ENCODE measurements at regions not wholly inside any gene's neighbourhood (a gene's known extent, or its start where the extent isn't known, plus 50 kb on each side); places are given as distances from the start of the nearest gene placed in this dataset.
A peak's percentile ranks its signal among the peaks of the same experiment; 100 is the strongest.
"Not testable (repeated sequence)": the region's sequence is repeated elsewhere in the genome, so short reads cannot be mapped to it uniquely, and the experiment has no call there.

GRCh38 chr10:34058845-34059614, 724.6 kb upstream of the NRP1 start:
- no peak for DNase-seq (ENCODE audit: low spot score)

DNA sequence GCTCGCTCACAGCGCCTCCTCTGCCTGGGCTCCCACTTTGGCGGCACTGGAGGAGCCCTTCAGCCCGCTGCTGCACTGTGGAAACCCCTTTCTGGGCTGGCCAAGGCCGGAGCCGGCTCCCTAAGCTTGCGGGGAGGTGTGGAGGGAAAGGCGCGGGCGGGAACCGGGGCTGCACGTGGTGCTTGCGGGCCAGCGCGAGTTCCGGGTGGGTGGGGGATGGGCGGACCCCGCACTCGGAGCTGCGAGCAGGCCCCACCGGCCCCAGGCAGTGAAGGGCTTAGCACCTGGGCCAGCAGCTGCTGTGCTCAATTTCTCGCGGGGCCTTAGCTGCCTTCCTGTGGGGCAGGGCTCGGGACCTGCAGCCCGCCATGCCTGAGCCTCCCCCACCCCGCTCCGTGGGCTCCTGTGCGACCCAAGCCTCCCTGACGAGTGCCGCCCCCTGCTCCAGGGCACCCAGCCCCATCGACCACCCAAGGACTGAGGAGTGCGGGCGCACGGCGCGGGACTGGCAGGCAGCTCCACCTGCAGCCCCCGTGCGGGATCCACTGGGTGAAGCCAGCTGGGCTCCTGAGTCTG, 721.0 kb upstream of the NRP1 start:
- not testable (repeated sequence) for DNase-seq (ENCODE audit: low spot score)

DNA sequence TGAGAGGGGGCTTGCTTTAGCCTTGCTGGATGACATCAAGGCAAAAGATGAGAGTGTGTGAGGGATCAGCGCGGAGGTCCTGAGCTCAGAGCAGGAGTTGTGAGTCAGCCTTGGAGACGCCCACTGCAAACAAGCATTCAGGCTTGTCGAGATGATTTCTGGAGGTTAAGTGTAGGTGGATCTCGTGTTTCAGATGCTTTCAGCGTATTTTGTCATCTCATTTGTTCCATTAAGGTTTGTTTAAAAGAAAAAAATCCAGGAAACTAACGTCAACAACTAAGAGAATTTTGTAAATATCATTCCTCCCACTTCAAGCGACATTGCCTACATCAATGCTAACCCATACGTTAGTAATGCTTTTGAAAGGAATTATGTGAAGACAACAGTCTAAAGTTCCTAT, 715.4 kb upstream of the NRP1 start:
- no peak for DNase-seq (ENCODE audit: low spot score)

DNA sequence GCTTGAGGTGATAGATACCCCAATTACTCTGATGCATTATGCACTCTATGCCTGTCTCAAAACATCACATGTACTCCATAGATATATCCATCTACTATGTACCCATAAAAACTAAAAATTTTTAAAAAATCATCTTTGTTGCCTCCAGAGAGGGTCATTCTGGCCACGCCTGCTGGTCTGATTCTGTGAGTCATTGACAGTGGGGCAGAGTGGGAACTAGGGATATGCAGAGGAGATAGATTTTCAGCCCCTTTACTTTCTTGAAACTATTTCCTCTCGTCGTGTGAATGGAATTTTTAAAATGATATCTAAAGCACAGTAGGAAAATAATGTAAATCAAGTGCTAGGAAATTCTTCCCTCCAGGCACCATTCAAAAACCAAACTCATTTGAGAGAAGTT, 715.0 kb upstream of the NRP1 start:
- no peak for DNase-seq (ENCODE audit: low spot score)

DNA sequence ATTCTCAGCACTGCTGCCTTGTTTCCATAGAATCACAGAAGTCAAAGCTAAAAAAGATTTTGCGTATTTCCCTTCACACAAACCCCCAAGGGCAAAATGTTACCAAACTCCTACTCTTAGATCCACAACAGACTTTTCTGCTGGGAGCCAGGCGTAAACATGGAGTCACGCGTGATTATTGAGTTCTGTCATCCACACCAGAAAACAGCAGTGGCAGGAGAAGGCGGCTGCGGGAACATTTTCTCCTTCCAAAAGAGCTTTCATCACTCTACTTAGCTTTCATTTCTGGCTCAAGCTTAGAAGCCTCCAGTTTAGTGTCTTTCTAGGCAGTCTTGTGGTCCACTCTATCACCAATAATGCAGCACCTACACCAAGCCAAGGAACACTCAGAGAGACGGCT, 712.9 kb upstream of the NRP1 start:
- DNase-seq (ENCODE audit: low spot score): no peak

GRCh38 chr10:34046506-34047034, 712.1 kb upstream of the NRP1 start:
- no peak for DNase-seq (ENCODE audit: low spot score)

DNA sequence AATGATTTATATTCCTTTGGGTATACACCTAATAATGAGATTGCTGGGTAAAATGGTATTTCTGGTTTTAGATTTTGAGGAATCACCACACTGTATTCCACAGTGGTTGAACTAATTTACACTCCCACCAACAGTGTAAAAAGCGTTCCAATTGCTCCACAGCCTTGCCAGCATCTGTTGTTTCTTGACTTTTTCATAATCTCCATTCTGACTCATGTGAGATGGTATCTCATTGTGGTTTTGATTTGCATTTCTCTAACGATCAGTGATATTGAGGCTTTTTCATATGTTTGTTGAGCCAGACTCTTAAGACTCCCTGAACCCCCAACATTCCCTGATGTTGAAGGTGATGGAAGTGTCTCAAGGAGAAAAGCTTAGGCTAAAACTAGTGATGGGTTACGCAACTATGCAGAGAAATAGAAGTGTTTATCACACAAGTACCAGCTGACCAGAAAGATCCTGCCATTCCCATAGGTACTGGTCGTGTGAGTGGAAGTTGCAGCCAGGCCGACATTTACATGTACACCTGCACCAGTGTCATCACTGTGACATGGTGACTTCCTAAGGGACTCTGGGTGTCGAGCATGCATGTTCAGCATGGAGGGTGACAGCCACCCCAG, 711.2 kb upstream of the NRP1 start:
- no peak for DNase-seq (ENCODE audit: low spot score)

DNA sequence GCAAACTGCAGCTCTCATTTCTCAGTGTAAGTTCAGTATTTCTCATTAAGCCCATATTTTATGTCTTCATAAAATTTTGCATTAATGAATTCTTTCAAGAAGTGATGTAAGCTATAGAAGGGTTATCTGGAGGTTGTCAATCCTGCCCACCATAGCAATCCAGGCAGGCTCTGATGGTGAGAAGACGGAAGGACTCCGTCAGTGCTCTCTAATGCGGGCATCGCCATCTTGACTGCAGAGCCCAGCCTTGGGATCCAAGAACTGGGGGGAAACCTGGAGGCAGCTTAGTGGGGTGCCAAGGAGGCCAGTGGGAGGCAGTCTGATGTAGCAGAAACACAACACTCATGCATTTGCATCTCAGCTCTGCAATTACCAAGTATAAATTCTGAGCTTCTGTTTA, 707.4 kb upstream of the NRP1 start:
- DNase-seq (ENCODE audit: low spot score): no peak

DNA sequence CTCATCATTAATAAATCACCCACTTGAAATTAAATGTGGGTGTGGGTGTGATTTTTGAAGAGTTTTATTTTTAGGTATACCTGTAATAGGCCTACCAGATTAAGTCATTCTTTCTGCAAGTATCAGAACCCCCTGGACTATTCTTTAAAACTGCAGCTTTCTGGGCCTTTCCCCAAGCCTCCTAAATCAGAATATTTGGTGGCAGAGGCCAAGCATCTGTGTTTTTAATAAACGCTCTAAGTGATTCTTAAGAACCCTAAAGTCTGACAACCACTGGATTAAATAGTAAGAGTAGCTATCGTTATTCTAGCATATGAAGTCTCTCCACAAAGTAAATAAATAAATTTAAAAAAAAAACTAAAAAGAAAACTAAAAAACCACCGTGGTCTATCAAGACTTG, 703.0 kb upstream of the NRP1 start:
- no peak for DNase-seq (ENCODE audit: low spot score)

GRCh38 chr10:34035241-34035790, 700.8 kb upstream of the NRP1 start:
- DNase-seq (ENCODE audit: low spot score): not testable (repeated sequence)

DNA sequence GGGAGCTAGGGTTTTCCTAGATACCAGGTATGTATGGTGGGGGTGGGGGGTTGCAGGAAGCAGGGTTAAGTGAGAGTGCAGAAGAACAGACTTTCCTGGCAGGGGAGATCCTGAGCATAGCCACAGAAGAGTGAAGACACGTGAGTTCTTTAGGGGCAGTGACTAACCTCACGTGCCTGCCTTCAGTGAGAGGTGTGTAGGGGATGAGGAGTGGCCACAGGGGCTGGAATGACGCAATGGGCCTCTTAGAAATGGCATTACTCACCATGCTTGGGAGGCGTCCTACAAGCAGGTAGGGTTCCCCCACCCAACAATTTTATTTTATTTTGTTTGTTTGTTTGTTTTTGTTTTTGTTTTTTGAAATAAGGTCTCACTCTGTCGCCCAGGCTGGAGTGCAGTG, 698.6 kb upstream of the NRP1 start:
- no peak for DNase-seq (ENCODE audit: low spot score)

DNA sequence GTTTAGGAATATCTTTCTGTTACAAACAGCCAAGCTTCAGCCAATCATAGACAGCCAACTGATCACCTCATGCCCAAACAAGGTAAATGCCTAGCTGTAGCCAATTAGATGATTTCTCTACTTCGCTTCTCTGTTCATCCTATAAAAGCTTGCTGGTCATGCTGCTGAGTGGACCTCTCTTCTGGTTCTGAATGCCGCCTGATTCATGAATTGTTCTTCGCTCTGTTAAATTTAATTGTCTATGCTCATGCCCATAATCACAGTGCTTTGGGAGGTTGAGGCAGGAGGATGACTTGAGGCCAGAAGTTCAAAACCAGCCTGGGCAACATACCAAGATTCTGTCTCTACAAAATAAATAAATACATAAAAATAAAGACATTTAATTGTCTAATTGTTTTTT, 698.1 kb upstream of the NRP1 start:
- DNase-seq (ENCODE audit: low spot score): no peak

DNA sequence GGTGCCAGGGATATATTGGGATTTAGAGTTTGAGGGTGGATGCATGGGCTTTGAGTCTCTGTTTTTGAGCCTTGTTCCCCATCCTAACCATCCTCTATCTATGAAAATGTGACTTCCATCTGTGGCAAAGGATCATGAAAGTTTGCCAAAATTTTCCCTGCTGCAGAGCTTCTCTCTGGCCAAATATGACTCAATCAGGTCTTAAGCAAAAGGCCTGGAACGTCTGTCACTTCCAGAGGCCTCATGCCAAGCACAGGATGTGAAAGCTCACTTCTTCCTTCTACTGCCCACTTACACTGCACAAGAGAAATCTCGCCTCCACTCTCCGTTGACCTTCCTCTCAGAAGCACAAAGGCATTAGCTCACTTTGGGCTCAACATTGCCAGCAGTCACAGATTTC, 696.9 kb upstream of the NRP1 start:
- DNase-seq (ENCODE audit: low spot score): peak; percentile 83

DNA sequence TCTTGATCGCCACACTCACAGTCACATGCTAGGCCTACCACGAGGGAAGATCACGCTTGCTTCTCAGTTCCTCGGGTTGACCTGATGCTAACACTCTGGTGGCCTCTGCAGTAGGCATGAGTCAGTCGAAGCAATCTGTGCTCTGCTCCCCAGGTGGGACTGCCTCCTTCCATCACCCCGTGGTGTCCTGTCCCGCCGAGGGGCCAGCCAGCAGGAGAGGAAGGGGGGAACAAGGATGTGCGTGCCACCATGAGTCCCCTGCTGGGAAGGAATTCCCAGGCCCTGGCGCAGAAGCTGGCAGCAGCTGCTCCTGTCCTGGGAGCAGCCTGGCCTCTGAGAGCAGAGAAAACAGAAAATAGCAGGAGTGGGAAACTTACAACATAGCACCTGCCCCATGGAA, 695.0 kb upstream of the NRP1 start:
- DNase-seq (ENCODE audit: low spot score): no peak

DNA sequence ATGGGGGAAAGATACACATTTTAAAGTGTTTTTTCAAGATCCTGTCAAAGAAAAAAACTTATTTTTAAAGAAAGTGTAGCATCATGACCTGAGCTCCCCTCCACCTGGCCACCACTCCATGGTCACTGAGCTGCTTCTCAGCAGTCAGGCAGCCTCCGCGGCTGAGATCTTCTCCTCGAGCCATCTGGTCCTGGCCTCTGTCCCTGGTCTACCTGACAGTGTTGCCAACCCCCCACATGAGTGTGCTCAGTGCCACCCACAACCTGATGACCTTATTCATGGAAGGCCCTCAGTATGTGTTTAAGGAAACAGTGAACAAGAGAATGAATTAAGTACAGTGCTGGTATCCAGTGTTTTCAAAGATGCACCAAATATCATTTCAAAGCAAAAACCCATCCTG, 694.5 kb upstream of the NRP1 start:
- DNase-seq (ENCODE audit: low spot score): no peak

DNA sequence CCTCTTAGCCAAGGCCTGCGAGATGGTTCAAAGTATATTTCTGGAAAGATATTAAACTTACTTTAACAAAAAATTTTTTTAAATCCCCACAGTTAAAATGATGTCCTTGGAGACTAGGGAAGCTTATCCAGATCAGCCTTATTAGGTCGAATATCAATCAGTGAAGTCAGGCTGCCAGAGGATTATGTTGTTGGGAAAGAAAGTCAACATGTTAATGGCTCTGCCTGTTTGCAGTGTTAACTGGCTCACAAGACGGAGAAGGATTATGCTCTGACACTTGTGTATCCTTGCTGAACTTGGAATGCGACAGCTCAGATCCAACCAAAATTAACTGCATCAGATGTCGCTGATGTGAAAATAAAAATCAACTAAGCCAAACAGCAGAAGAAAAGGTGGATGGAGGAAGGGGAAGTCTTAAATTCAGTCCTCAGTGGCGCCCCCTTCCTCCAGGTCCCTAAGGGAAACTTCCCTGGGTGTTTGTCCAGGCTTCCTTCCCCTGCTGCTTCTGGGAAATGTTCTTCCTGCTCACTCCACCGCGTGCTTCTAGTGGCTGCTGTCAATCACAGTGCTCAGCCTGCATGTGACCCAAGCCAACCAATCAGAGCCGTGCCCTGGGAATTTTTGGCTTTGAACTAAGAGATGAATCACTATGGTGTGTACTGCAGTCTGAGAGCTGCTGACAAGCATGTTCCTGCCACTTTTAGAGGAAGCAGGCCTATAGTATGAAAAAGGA, 690.4 kb upstream of the NRP1 start:
- no peak for DNase-seq (ENCODE audit: low spot score)

GRCh38 chr10:34024282-34024681, 689.8 kb upstream of the NRP1 start:
- no peak for DNase-seq (ENCODE audit: low spot score)

GRCh38 chr10:34022195-34022594, 687.7 kb upstream of the NRP1 start:
- DNase-seq (ENCODE audit: low spot score): peak; percentile 31

GRCh38 chr10:34018784-34019183, 684.3 kb upstream of the NRP1 start:
- no peak for DNase-seq (ENCODE audit: low spot score)

DNA sequence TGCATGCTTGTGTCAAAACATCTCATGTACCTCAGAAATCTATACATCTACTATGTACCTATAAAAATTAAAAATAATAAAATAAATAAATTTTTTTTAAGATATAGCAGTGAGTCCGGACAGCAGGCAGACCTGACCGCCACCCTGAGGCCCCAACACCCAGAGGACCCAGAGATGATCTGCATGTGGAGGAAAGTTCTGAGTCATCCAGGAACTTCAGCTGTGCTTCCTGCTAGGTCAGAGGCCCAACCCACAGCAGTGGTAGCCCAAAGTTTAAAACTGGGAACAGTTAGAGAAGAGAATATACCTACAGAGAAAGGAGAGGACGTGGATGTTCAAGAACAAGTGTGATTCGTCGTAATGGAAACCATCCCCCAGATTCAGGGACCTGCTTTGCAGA, 683.7 kb upstream of the NRP1 start:
- DNase-seq (ENCODE audit: low spot score): no peak

- no peak for DNase-seq (ENCODE audit: low spot score)
Observed at GRCh38 chr10:34017281-34017680, 682.8 kb upstream of the NRP1 start.

- no peak for DNase-seq (ENCODE audit: low spot score)
Observed at GRCh38 chr10:34016576-34016975, 682.1 kb upstream of the NRP1 start.

All from AG20443 (cell line).